Neuronal stem cell (in vitro differentiated cells): ENCODE measurements at regions not wholly inside any gene's neighbourhood (a gene's known extent, or its start where the extent isn't known, plus 50 kb on each side); places are given as distances from the start of the nearest gene placed in this dataset.

ENCODE experiments used
- DNase-seq: peaks from one replicate; pipeline ENCODE4 v3.0.0-alpha.2; 2013; ENCODE audit warnings: low spot score
- H2AFZ ChIP-seq: one replicate; pipeline ENCODE4 v1.6.1; 2013; ENCODE audit warnings: mild to moderate bottlenecking, low read length, inconsistent platforms
- H2AK5ac ChIP-seq: 2 replicates; pipeline ENCODE4 v1.6.1; 2013; ENCODE audit warnings: low read depth, mild to moderate bottlenecking, inconsistent platforms, low read length, moderate library complexity, mixed read lengths
- H2BK120ac ChIP-seq: 2 replicates; pipeline ENCODE4 v1.6.1; 2013; ENCODE audit warnings: low read depth, mild to moderate bottlenecking, inconsistent platforms, low read length, moderate library complexity, mixed read lengths
- H2BK12ac ChIP-seq: one replicate; pipeline ENCODE4 v1.6.1; 2013; ENCODE audit warnings: low read length, inconsistent platforms
- H2BK15ac ChIP-seq: 2 replicates; pipeline ENCODE4 v1.6.1; 2013; ENCODE audit warnings: mild to moderate bottlenecking, low read length, inconsistent platforms, mixed read lengths
- H2BK5ac ChIP-seq: one replicate; pipeline ENCODE4 v1.6.1; 2013; ENCODE audit warnings: inconsistent platforms, mild to moderate bottlenecking, low read length, moderate library complexity
- H3K14ac ChIP-seq: one replicate; pipeline ENCODE4 v1.6.1; 2013; ENCODE audit warnings: low read length, inconsistent platforms
- H3K18ac ChIP-seq: 2 replicates; pipeline ENCODE4 v1.6.1; 2013; ENCODE audit warnings: low read length, inconsistent platforms
- H3K23ac ChIP-seq: 2 replicates; pipeline ENCODE4 v1.6.1; 2013; ENCODE audit warnings: low read depth, mild to moderate bottlenecking, mixed read lengths, low read length, inconsistent platforms; ENCODE audit not compliant: poor library complexity
- H3K27ac ChIP-seq: replicated peaks from 3 replicates; pipeline ENCODE4 v1.5.1; 2013; ENCODE audit warnings: low read length, inconsistent platforms
- H3K27me3 ChIP-seq, 3 experiments: 2 replicates each; pipeline ENCODE4 v1.6.1; 2013; ENCODE audit warnings: low read length in 3 of 3, mild to moderate bottlenecking in 2 of 3, inconsistent platforms in 1 of 3, low read depth in 1 of 3, mixed read lengths in 1 of 3, moderate library complexity in 1 of 3; ENCODE audit not compliant: control insufficient read depth in 3 of 3, insufficient read depth in 3 of 3
- H3K36me3 ChIP-seq, 2 donors: replicated peaks in 1 of 2; 2 replicates each; pipeline ENCODE4 v1.6.1; 2013; ENCODE audit warnings: low read length in 2 of 2; ENCODE audit not compliant: control insufficient read depth in 2 of 2, insufficient read depth in 2 of 2
- H3K4ac ChIP-seq: 2 replicates; pipeline ENCODE4 v1.6.1; 2013; ENCODE audit warnings: inconsistent platforms, mild to moderate bottlenecking, low read length, moderate library complexity
- H3K4me1 ChIP-seq, 2 donors: 1 replicate in 1 of 2; 2 replicates in 1 of 2; pipeline ENCODE4 v1.6.1; 2013; ENCODE audit warnings: low read length in 2 of 2, low read depth in 1 of 2; ENCODE audit not compliant: control insufficient read depth in 2 of 2, insufficient read depth in 1 of 2
- H3K4me2 ChIP-seq: one replicate; pipeline ENCODE4 v1.6.1; 2013; ENCODE audit warnings: mild to moderate bottlenecking, low read length, inconsistent platforms; ENCODE audit not compliant: insufficient read depth, poor library complexity, severe bottlenecking
- H3K4me3 ChIP-seq, 2 donors: 2 replicates each; pipeline ENCODE4 v1.5.1; 2013; ENCODE audit warnings: low read length in 2 of 2, mild to moderate bottlenecking in 2 of 2, inconsistent platforms in 1 of 2, moderate library complexity in 1 of 2
- H3K79me1 ChIP-seq: one replicate; pipeline ENCODE4 v1.6.1; 2013; ENCODE audit warnings: low read depth, mild to moderate bottlenecking, inconsistent platforms, low read length, moderate library complexity
- H3K9ac ChIP-seq: one replicate; pipeline ENCODE4 v1.6.1; 2013; ENCODE audit warnings: mild to moderate bottlenecking, low read depth, low read length, inconsistent platforms; ENCODE audit not compliant: poor library complexity
- H3K9me3 ChIP-seq, 2 donors: replicated peaks in 1 of 2; 2 replicates each; pipeline versions ENCODE3 to v1.6.1; 2013; ENCODE audit warnings: low read length in 2 of 2, mild to moderate bottlenecking in 2 of 2, inconsistent platforms in 1 of 2, low read depth in 1 of 2, mixed read lengths in 1 of 2, moderate library complexity in 1 of 2; ENCODE audit not compliant: control insufficient read depth in 2 of 2, insufficient read depth in 1 of 2
- H4K8ac ChIP-seq: one replicate; pipeline ENCODE4 v1.6.1; 2013; ENCODE audit warnings: low read depth, mild to moderate bottlenecking, inconsistent platforms, low read length, moderate library complexity
- H4K91ac ChIP-seq: one replicate; pipeline ENCODE4 v1.6.1; 2013; ENCODE audit warnings: low read length, low read depth, mild to moderate bottlenecking, inconsistent platforms; ENCODE audit not compliant: poor library complexity
- WGBS, 2 donors: extraction: QIAGEN DNeasy Blood & Tissue Kit; methylation state at CpG; one replicate each; pipeline ENCODE4 v1.1.7; 2013; ENCODE audit warnings: missing lambda C conversion rate in 2 of 2, mixed read lengths in 1 of 2; ENCODE audit not compliant: insufficient read length in 2 of 2, insufficient replicate concordance in 1 of 2; ENCODE audit errors: extremely low coverage in 2 of 2; 5-methylcytosine and 5-hydroxymethylcytosine counted together

- Histone ChIP-seq H3K36me3 (no peaks in the 10 kb centered on the region), H2BK15ac (no peak overlapping the region), H2AK5ac (no peak overlapping the region), H3K14ac (no peak overlapping the region), H3K4me2 (no peak overlapping the region), H3K23ac (no peak overlapping the region), H4K8ac (no peak overlapping the region), H3K9ac (no peak overlapping the region), H3K18ac (no peak overlapping the region), H3K4me3 (no peak overlapping the region), H2BK5ac (no peak overlapping the region), H2AFZ (no peak overlapping the region), H4K91ac (no peak overlapping the region), H3K79me1 (no peaks in the 10 kb centered on the region), H3K4me1 (peaks cover 1 to 4% of the 10 kb centered on the region in 2 donors), H3K27me3 (no peaks in the 10 kb centered on the region), H3K27ac (no peak overlapping the region), H3K9me3 (no peaks in the 10 kb centered on the region), H2BK120ac (no peak overlapping the region), H2BK12ac (no peak overlapping the region), H3K4ac (no peak overlapping the region)
- no CpG with 5 or more reads among the region's 4 CpGs for WGBS, 2 donors
- no peak for DNase-seq
These were observed 117.8 kb downstream of the BTG1 start for GRCh38 chr12:92027701-92028440.

GRCh38 chr12:92027243-92027642 is 118.4 kb downstream of the BTG1 start:
- no peak overlapping the region for H4K91ac ChIP-seq
- H2BK15ac ChIP-seq, result no peak overlapping the region
- no peak overlapping the region for H2BK120ac ChIP-seq
- no peaks in the 10 kb centered on the region for H3K9me3 ChIP-seq
- H2AK5ac ChIP-seq, result no peak overlapping the region
- H3K36me3 ChIP-seq, result no peaks in the 10 kb centered on the region
- peaks cover 1 to 4% of the 10 kb centered on the region in 2 donors for H3K4me1 ChIP-seq
- H3K18ac ChIP-seq, result no peak overlapping the region
- no peak overlapping the region for H2BK5ac ChIP-seq
- no peak overlapping the region for H3K23ac ChIP-seq
- H3K4me3 ChIP-seq, result no peak overlapping the region
- 100% methylated on average over 1 of the region's 2 CpGs; no CpG with 5 or more reads in 1 of the 2 donors for WGBS, 2 donors
- no peak overlapping the region for H3K9ac ChIP-seq
- H3K79me1 ChIP-seq, result no peaks in the 10 kb centered on the region
- H3K14ac ChIP-seq, result no peak overlapping the region
- no peak overlapping the region for H3K27ac ChIP-seq
- no peak overlapping the region for H2BK12ac ChIP-seq
- DNase-seq, result no peak
- no peak overlapping the region for H2AFZ ChIP-seq
- H4K8ac ChIP-seq, result no peak overlapping the region
- H3K27me3 ChIP-seq, result no peaks in the 10 kb centered on the region
- H3K4me2 ChIP-seq, result no peak overlapping the region
- H3K4ac ChIP-seq, result no peak overlapping the region

- H2AK5ac ChIP-seq, result no peak overlapping the region
- H3K9ac ChIP-seq, result no peak overlapping the region
These were observed 120.0 kb downstream of the BTG1 start for GRCh38 chr12:92025462-92026207.

DNA sequence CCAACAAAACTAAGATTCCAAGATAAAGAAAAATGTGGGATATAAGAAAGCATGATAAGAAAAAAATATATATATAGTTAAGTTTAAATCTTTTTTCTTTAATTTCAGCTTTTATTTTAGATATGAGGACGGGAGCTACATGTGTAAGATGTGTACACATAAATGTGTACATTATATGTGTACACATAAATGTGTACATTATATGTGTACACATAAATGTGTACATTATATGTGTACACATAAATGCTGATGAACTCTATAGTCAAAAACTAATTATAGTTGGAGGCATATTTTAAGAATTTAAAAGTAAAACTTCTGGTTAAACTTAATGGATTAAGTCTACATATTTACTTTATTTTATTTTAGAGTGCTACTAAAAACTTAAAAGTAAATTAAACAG is 123.6 kb downstream of the BTG1 start:
- Histone ChIP-seq H3K4me3 (no peak overlapping the region), H3K14ac (no peak overlapping the region), H3K36me3 (no peaks in the 10 kb centered on the region), H3K27me3 (no peaks in the 10 kb centered on the region), H3K9ac (no peak overlapping the region), H2BK15ac (no peak overlapping the region), H3K4me1 (peaks cover 1 to 10% of the 10 kb centered on the region in 2 donors), H3K79me1 (no peaks in the 10 kb centered on the region), H3K18ac (no peak overlapping the region), H3K23ac (no peak overlapping the region), H3K9me3 (no peaks in the 10 kb centered on the region), H2AFZ (no peak overlapping the region), H3K4ac (no peak overlapping the region), H2BK5ac (no peak overlapping the region), H3K4me2 (no peak overlapping the region), H4K91ac (no peak overlapping the region), H2BK120ac (no peak overlapping the region), H2BK12ac (no peak overlapping the region), H2AK5ac (no peak overlapping the region), H4K8ac (no peak overlapping the region), H3K27ac (no peak overlapping the region)
- no CpG with 5 or more reads among the region's 1 CpG for WGBS, 2 donors
- no peak for DNase-seq

More at GRCh38 chr12:92025462-92026207, 120.0 kb downstream of the BTG1 start:
- DNase-seq, result no peak
- Histone ChIP-seq H2BK15ac (no peak overlapping the region), H4K91ac (no peak overlapping the region), H3K4me2 (no peak overlapping the region), H3K9me3 (no peaks in the 10 kb centered on the region), H3K18ac (no peak overlapping the region), H2AFZ (no peak overlapping the region), H2BK5ac (no peak overlapping the region), H3K14ac (no peak overlapping the region), H3K4me1 (peaks cover 3 to 15% of the 10 kb centered on the region in 2 donors), H3K23ac (no peak overlapping the region), H2BK120ac (no peak overlapping the region), H3K4me3 (no peak overlapping the region), H4K8ac (no peak overlapping the region), H2BK12ac (no peak overlapping the region), H3K27ac (no peak overlapping the region), H3K27me3 (no peaks in the 10 kb centered on the region), H3K79me1 (no peaks in the 10 kb centered on the region), H3K36me3 (no peaks in the 10 kb centered on the region), H3K4ac (no peak overlapping the region)
- WGBS, 2 donors, result no CpG with 5 or more reads among the region's 4 CpGs
